Mammary epithelial cell (primary cell): ENCODE measurements at regions not wholly inside any gene's neighbourhood (a gene's known extent, or its start where the extent isn't known, plus 50 kb on each side); places are given as distances from the start of the nearest gene placed in this dataset.

Source experiments
- EZH2 ChIP-seq: IDR thresholded peaks from 2 replicates; pipeline ENCODE4 v1.6.1; 2012; ENCODE audit warnings: low read length, inconsistent platforms, borderline replicate concordance
- TF ChIP-seq, protein P1 (sequence below), 2 donors: IDR thresholded peaks in 1 of 2; conservative IDR thresholded peaks in 1 of 2; 2 replicates each; pipeline ENCODE4 v1.5.1; 2011 to 2012; ENCODE audit warnings: inconsistent platforms in 2 of 2, low read length in 2 of 2, mild to moderate bottlenecking in 2 of 2, control low read depth in 1 of 2, low read depth in 1 of 2; ENCODE audit not compliant: insufficient read depth in 1 of 2; ENCODE audit errors: extremely low read depth in 1 of 2

GRCh38 chr1:228944296-228944695 is 209.0 kb downstream of the RHOU start:
- TF ChIP-seq, protein P1, sequence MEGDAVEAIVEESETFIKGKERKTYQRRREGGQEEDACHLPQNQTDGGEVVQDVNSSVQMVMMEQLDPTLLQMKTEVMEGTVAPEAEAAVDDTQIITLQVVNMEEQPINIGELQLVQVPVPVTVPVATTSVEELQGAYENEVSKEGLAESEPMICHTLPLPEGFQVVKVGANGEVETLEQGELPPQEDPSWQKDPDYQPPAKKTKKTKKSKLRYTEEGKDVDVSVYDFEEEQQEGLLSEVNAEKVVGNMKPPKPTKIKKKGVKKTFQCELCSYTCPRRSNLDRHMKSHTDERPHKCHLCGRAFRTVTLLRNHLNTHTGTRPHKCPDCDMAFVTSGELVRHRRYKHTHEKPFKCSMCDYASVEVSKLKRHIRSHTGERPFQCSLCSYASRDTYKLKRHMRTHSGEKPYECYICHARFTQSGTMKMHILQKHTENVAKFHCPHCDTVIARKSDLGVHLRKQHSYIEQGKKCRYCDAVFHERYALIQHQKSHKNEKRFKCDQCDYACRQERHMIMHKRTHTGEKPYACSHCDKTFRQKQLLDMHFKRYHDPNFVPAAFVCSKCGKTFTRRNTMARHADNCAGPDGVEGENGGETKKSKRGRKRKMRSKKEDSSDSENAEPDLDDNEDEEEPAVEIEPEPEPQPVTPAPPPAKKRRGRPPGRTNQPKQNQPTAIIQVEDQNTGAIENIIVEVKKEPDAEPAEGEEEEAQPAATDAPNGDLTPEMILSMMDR (conservative IDR thresholded peaks at IDR 0.05 in 1 of 2, IDR thresholded peaks at IDR 0.05 in 1 of 2; ENCODE audit: extremely low read depth in 1 of 2, insufficient read depth in 1 of 2, low read depth in 1 of 2, low read length in 2 of 2) = no peak
- TF ChIP-seq EZH2 = no peak
